BLaER1 (cell line): ENCODE measurements at regions not wholly inside any gene's neighbourhood (a gene's known extent, or its start where the extent isn't known, plus 50 kb on each side); places are given as distances from the start of the nearest gene placed in this dataset.
"Not testable (repeated sequence)": the region's sequence is repeated elsewhere in the genome, so short reads cannot be mapped to it uniquely, and the experiment has no call there.

Experiments
- H3K27ac ChIP-seq: shearing (Covaris generic); formaldehyde crosslinking; 2 replicates; pipeline ENCODE4 v1.8.1; 2022
- H3K27me3 ChIP-seq: shearing (Covaris generic); formaldehyde crosslinking; 2 replicates; pipeline ENCODE4 v1.8.1; 2022
- H3K36me3 ChIP-seq: shearing (Covaris generic); formaldehyde crosslinking; 2 replicates; pipeline ENCODE4 v1.8.1; 2022
- H3K4me1 ChIP-seq: shearing (Covaris generic); formaldehyde crosslinking; 2 replicates; pipeline ENCODE4 v1.8.1; 2022
- H3K4me2 ChIP-seq: shearing (Covaris generic); formaldehyde crosslinking; 2 replicates; pipeline ENCODE4 v1.8.1; 2022
- H3K4me3 ChIP-seq: shearing (Covaris generic); formaldehyde crosslinking; 2 replicates; pipeline ENCODE4 v1.8.1; 2022
- H3K9ac ChIP-seq: shearing (Covaris generic); formaldehyde crosslinking; 2 replicates; pipeline ENCODE4 v1.8.1; 2022
- H3K9me3 ChIP-seq: shearing (Covaris generic); formaldehyde crosslinking; 2 replicates; pipeline ENCODE4 v1.8.1; 2022
- H4K20me1 ChIP-seq: shearing (Covaris generic); formaldehyde crosslinking; 2 replicates; pipeline ENCODE4 v1.8.1; 2022
- Cebpa-rat ChIP-seq: shearing (Covaris generic); IDR thresholded peaks from 2 replicates; pipeline ENCODE4 v1.8.1; 2022

DNA sequence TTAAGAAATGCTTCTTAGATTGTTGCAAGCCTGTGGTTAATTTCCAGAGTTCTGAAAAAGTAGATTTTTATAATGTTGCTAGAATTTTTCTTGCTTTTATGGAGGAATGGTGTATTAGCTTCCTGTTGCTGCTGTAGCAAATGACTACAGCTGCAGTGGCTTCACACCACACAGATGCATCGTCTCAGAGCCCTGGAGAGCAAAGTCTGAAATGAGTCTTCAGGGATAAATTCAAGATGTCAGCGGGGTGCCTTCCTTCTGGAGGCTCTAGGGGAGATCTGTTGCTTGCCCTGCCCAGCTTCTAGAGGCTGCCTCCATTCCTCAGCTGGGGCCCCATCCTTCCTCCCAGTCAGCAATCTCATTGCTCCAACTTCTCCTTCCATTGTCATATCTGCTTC is 187.8 kb downstream of the ZNF516 start:
- H4K20me1 ChIP-seq: no peaks in the 10 kb centered on the region
- H3K27ac ChIP-seq: no peak overlapping the region
- no peaks in the 10 kb centered on the region for H3K4me1 ChIP-seq
- H3K36me3 ChIP-seq: no peaks in the 10 kb centered on the region
- H3K27me3 ChIP-seq: no peaks in the 10 kb centered on the region
- no peak overlapping the region for H3K4me3 ChIP-seq
- TF ChIP-seq Cebpa-rat: no peak
- no peaks in the 10 kb centered on the region for H3K9me3 ChIP-seq
- H3K4me2 ChIP-seq: peak overlapping the region; percentile 8; the same call in 1 of the 2 replicates
- no peak overlapping the region for H3K9ac ChIP-seq

DNA sequence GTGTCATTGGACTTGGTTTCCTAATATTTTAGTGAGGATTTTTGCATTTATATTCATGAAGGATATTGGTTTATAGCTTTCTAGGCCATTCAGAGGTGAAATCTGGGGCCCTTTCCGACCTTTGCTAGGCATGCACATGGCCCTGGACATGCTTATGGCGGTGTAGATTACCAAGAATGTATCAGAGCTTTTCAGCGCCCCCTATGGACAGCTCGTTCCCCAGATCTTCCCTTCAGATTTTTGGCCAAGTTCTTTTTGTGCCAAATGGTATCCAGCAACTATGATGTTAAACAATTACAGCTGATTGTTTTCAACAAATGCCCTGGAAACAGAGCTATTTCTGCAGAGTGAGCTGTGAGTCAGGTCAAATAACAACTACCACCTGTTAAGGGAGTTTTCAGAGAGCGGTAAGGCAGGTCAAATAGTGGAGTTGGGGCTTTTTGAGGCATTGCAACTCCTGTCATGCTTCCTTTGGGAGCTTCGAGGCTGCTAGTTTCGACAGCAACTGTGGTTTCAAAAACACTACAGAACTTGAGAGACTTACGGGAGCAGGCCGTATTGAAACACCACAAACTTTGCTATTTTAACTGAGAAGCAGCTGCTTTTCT is 188.3 kb downstream of the ZNF516 start:
- TF ChIP-seq Cebpa-rat: no peak
- Histone ChIP-seq H3K4me1 (no peaks in the 10 kb centered on the region), H3K9me3 (no peaks in the 10 kb centered on the region), H3K36me3 (no peaks in the 10 kb centered on the region), H3K4me2 (peak overlapping the region; percentile 8; the same call in 1 of the 2 replicates), H4K20me1 (no peaks in the 10 kb centered on the region), H3K27me3 (no peaks in the 10 kb centered on the region), H3K4me3 (no peak overlapping the region), H3K9ac (no peak overlapping the region), H3K27ac (no peak overlapping the region)

DNA sequence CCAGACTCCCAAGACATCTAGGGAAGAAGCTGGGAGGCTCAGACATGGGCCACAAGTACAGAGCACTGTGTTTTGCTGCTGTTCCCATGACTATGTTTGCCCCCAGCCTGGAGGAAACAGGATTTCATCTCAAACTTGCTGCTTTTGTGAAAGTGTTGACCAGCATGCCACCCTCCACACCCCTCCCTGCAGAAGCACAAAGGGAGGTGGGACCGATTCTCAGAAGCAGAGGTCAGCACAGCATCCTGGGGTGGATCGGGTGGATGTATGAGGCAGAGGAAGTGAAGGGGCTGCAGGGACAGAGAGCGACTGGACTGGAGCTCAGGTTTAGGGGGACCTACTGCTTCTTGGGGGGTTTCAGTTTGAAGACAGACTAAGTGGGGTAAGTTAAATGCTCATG is 209.2 kb downstream of the ZNF516 start:
- Histone ChIP-seq H3K36me3 (no peaks in the 10 kb centered on the region), H4K20me1 (no peaks in the 10 kb centered on the region), H3K9ac (no peak overlapping the region), H3K4me1 (no peaks in the 10 kb centered on the region), H3K9me3 (no peaks in the 10 kb centered on the region), H3K4me2 (no peak overlapping the region), H3K27me3 (no peaks in the 10 kb centered on the region), H3K4me3 (no peak overlapping the region), H3K27ac (no peak overlapping the region)
- no peak for TF ChIP-seq Cebpa-rat

DNA sequence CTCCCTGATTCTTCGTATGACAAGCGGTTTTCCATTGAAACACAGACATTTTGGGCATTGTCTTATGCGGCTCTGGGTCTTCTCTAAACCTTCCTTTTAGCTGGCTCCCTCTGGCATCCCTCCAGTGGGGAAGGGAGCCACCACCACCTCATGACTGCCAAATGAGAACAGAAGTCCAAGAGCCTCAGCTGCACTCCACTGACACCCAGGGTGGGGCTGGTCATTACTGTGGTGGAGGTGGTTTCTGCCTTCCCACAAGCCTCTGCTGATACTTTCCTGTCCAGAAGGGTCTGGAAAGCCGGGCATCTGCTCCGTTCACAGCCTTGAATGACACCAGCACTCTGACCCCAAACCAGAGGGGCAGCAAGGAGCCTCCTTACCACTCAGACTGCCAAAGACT is 213.5 kb downstream of the ZNF516 start:
- H3K4me3 ChIP-seq: no peak overlapping the region
- no peaks in the 10 kb centered on the region for H4K20me1 ChIP-seq
- H3K4me2 ChIP-seq: no peak overlapping the region
- no peaks in the 10 kb centered on the region for H3K9me3 ChIP-seq
- no peak overlapping the region for H3K9ac ChIP-seq
- no peaks in the 10 kb centered on the region for H3K27me3 ChIP-seq
- peaks cover 2% of the 10 kb centered on the region; the same call in 1 of the 2 replicates for H3K4me1 ChIP-seq
- no peak overlapping the region for H3K27ac ChIP-seq
- no peaks in the 10 kb centered on the region for H3K36me3 ChIP-seq
- no peak for TF ChIP-seq Cebpa-rat

DNA sequence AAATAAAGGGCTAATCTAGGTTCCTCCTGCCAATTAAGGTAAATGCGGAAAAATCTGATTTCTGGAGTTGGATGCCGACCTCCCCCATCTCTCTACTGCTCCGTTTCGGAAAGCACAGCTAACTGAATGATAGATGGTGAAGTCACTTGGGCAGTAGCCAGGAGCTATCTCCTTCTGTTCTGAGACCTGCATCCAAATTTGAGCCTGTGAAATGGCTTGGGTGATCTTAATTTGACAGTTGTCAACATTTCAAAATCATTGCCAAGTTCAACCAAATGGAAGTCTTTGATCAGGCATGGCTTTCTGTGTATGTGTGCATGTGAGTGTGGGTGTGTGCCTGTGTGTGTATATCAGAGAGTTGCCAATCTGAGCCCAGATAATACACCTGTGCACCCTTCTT is 217.2 kb downstream of the ZNF516 start:
- H3K9me3 ChIP-seq: no peaks in the 10 kb centered on the region
- H3K27ac ChIP-seq: no peak overlapping the region
- H3K27me3 ChIP-seq: no peaks in the 10 kb centered on the region
- peaks cover 11% of the 10 kb centered on the region for H3K4me1 ChIP-seq
- H4K20me1 ChIP-seq: no peaks in the 10 kb centered on the region
- no peak overlapping the region for H3K9ac ChIP-seq
- H3K36me3 ChIP-seq: no peaks in the 10 kb centered on the region
- no peak overlapping the region for H3K4me3 ChIP-seq
- no peak overlapping the region for H3K4me2 ChIP-seq
- TF ChIP-seq Cebpa-rat: no peak

DNA sequence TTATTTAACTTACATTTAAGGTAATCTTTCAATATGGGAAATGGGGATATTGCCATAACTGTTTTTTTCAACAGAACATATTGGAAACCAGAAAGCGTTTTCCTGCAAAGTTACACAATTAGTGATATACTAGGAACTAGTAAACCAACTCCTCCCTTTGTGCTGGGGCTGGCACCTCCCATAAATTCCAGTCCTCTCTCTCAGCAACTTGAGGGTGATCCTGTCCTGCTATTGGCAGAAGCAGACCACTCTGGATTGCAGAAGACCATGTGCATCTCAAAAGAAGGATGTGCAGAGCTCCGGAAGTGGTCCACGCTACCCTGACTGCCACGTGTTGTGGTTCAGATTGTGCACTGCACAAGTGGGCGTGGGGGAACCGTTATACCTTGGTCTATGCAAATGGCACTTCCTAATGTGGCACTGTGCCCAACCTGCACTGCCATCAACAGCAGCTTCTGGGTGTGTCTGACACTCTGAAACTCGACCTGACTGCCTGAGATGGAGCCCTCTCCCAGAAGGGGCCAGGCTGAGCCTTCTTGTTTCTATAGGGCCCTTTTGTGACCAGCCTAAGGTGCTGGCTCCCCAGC is 219.2 kb downstream of the ZNF516 start:
- H3K27ac ChIP-seq: no peak overlapping the region
- TF ChIP-seq Cebpa-rat: no peak
- H3K36me3 ChIP-seq: no peaks in the 10 kb centered on the region
- peak overlapping the region; percentile 31 for H3K4me2 ChIP-seq
- H3K9ac ChIP-seq: no peak overlapping the region
- no peak overlapping the region for H3K4me3 ChIP-seq
- H3K27me3 ChIP-seq: no peaks in the 10 kb centered on the region
- no peaks in the 10 kb centered on the region for H4K20me1 ChIP-seq
- H3K9me3 ChIP-seq: no peaks in the 10 kb centered on the region
- peaks cover 11% of the 10 kb centered on the region for H3K4me1 ChIP-seq

DNA sequence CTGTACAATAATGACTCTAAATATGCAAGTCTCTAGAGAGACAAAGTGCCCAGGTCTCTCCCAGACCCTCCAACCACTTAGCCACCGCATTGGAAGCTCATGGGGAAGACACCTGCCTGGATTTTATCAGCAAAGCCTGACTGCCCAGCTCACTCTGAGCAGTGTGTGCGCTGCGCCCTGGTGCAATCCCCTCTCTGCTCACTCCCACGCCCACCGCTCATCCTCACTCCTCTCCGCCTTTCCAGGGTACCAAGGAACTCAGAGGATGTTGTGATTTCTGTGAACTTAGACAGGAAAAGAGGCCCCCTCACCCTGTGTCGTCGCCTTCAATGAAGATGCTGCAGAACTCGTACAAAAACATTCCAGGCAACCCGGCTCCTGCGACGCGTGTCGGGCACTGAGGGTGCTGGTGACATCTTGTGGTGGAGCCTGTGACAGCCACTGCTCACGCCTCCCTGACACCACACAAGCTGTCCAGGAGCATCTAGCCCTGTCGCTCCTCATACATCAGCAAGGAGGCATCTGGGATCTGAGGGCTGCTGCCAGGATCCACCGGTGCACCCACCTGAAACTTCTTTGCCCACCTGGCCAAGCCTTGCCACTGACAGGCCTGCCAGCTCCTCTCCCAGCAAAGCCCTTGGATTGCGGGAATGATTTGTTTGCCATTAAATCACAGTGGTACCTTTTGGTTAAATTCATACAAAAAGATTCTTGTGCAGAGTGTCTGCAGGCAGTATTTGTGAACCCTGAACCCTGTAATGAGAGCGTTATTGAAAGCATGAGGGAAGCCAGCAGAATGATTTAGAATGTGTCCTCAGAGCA is 220.4 kb downstream of the ZNF516 start:
- H3K4me3 ChIP-seq: no peak overlapping the region
- no peak for TF ChIP-seq Cebpa-rat
- no peak overlapping the region for H3K4me2 ChIP-seq
- H4K20me1 ChIP-seq: no peaks in the 10 kb centered on the region
- no peaks in the 10 kb centered on the region for H3K9me3 ChIP-seq
- no peaks in the 10 kb centered on the region for H3K27me3 ChIP-seq
- H3K27ac ChIP-seq: no peak overlapping the region
- peaks cover 11% of the 10 kb centered on the region for H3K4me1 ChIP-seq
- H3K9ac ChIP-seq: no peak overlapping the region
- no peaks in the 10 kb centered on the region for H3K36me3 ChIP-seq

DNA sequence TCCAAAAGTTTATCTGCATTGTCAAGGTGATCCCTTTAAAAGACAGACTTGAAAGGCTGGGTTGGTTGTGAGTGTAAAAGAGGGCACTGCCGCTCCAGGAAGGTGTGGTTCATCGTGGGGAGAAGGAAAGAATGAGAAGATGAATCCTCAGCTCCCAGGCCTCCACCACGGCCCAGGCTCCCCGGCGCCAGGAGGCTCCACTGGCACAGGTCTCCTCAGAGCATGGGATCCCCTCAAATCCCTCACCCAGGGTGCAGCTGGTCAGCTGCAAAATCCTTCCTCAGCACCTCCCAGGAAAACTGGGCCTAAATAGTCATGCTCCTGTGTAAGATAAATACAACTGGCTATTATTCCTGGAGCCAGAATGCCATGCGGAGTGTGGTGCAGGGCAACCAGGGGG is 221.1 kb downstream of the ZNF516 start:
- no peaks in the 10 kb centered on the region for H4K20me1 ChIP-seq
- no peak overlapping the region for H3K4me2 ChIP-seq
- no peak overlapping the region for H3K27ac ChIP-seq
- no peaks in the 10 kb centered on the region for H3K36me3 ChIP-seq
- no peaks in the 10 kb centered on the region for H3K9me3 ChIP-seq
- no peak overlapping the region for H3K4me3 ChIP-seq
- no peaks in the 10 kb centered on the region for H3K27me3 ChIP-seq
- no peak overlapping the region for H3K9ac ChIP-seq
- no peak for TF ChIP-seq Cebpa-rat
- H3K4me1 ChIP-seq: peaks cover 11% of the 10 kb centered on the region

DNA sequence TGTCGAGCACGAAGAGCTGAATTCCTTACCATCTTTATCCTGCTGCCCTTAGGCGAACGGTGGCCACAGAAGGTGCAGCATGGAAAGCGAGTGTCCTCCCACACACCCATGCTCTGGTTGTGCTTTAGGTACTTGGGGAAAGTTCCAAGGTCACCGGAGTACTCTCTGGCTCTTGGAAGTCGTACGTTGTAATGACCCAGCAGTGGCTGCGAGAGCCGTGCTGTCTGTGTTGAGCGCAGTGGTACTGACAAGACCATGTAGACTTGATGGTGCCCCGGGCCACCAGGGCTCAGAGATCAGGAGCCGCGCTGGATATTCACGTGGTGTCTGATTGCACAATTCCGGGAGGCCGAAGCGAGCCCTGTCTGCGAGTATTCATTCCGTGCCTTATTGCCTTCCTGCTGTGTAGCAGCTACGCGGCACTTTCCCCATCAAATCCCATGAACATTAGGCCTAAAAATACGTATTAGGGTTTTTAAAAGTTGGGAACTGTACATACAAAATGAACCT is 222.0 kb downstream of the ZNF516 start:
- Histone ChIP-seq H3K27ac (no peak overlapping the region), H3K9me3 (no peaks in the 10 kb centered on the region), H4K20me1 (no peaks in the 10 kb centered on the region), H3K9ac (no peak overlapping the region), H3K36me3 (no peaks in the 10 kb centered on the region), H3K4me2 (no peak overlapping the region), H3K4me1 (peaks cover 11% of the 10 kb centered on the region), H3K27me3 (no peaks in the 10 kb centered on the region), H3K4me3 (no peak overlapping the region)
- TF ChIP-seq Cebpa-rat: no peak

DNA sequence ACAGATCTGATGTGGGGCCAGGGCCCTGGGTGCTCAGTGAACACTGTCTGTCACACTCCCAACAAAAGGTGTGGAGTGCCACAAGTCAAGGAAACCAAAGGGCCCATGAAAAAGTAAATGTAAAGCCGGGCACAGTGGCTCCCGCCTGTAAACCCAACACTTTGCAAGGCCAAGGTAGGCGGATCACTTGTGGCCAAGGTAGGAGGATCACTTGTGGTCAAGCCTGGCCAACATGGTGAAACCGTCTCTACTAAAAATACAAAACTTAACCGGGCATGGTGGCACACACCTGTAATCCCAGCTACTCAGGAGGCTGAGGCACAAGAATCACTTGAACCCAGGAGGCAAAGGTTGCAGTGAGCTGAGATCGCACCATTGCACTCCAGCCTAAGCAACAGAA is 227.6 kb downstream of the ZNF516 start:
- H3K36me3 ChIP-seq, H3K9ac ChIP-seq, H3K27ac ChIP-seq: not testable (repeated sequence)

More for the DNA sequence above, 227.6 kb downstream of the ZNF516 start:
- not testable (repeated sequence) for H3K4me2 ChIP-seq, H4K20me1 ChIP-seq, H3K27me3 ChIP-seq, H3K9me3 ChIP-seq, H3K4me1 ChIP-seq, H3K4me3 ChIP-seq
